GM10266 (cell line): ENCODE measurements at regions not wholly inside any gene's neighbourhood (a gene's known extent, or its start where the extent isn't known, plus 50 kb on each side); places are given as distances from the start of the nearest gene placed in this dataset.

Source experiments
- DNase-seq: peaks from one replicate; pipeline ENCODE4 v3.0.0; 2012; ENCODE audit errors: extremely low spot score
- TF ChIP-seq, protein P1 (sequence below): IDR thresholded peaks from 2 replicates; pipeline ENCODE4 v1.5.1; 2012; ENCODE audit warnings: mild to moderate bottlenecking, low read depth; ENCODE audit not compliant: control insufficient read depth, insufficient read depth; ENCODE audit errors: missing control alignments

DNA sequence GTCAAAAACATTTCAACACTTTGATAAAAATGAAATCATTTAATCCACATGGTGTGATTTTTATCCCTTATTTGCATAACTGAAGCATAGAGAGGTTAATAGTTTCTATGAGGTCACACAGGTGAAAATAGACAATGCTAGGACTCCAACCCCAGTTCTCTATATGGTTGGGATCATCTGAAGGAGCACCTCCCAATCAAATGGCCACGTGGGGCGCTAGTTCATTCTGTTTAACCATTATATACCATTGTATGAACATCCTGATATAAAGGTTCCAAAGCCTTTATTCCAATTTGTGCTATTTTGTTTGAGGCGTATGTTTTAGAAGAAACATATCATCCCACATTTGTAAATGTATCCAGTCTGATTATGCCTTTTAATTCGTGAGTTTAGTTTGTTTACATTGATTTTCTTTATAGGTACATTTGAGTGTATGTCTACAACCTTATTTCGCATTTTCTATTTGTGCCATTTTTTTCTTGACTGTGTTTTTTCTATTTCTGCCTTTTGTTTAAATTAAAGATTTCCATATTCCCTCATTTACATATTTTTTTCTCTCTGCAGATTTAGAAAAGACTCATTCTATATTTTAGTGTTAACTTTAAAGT lies 1092.0 kb downstream of the MAT2B start:
- TF ChIP-seq, protein P1, sequence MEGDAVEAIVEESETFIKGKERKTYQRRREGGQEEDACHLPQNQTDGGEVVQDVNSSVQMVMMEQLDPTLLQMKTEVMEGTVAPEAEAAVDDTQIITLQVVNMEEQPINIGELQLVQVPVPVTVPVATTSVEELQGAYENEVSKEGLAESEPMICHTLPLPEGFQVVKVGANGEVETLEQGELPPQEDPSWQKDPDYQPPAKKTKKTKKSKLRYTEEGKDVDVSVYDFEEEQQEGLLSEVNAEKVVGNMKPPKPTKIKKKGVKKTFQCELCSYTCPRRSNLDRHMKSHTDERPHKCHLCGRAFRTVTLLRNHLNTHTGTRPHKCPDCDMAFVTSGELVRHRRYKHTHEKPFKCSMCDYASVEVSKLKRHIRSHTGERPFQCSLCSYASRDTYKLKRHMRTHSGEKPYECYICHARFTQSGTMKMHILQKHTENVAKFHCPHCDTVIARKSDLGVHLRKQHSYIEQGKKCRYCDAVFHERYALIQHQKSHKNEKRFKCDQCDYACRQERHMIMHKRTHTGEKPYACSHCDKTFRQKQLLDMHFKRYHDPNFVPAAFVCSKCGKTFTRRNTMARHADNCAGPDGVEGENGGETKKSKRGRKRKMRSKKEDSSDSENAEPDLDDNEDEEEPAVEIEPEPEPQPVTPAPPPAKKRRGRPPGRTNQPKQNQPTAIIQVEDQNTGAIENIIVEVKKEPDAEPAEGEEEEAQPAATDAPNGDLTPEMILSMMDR = peak; percentile 54
- peak; percentile 12 for DNase-seq

DNA sequence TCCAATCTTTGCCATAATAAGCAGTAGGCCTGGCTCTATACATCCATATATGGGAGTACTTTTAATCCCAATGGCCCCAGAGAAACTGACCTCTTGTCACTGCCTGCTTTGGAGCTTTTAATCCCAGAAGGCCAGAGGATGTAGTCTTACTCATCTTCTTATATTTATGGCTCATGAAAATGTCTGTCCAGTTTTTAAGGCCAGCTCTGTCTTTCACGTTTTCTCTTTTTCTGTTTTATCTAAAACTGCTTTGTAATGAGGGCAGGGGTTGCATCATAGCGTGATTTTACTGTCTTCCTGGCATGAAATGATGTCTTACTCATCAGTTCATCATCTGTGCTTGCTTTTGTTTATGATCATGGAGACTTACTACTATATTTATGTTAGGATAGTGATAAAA lies 1094.9 kb downstream of the MAT2B start:
- DNase-seq = no peak
- TF ChIP-seq, protein P1 = no peak

DNA sequence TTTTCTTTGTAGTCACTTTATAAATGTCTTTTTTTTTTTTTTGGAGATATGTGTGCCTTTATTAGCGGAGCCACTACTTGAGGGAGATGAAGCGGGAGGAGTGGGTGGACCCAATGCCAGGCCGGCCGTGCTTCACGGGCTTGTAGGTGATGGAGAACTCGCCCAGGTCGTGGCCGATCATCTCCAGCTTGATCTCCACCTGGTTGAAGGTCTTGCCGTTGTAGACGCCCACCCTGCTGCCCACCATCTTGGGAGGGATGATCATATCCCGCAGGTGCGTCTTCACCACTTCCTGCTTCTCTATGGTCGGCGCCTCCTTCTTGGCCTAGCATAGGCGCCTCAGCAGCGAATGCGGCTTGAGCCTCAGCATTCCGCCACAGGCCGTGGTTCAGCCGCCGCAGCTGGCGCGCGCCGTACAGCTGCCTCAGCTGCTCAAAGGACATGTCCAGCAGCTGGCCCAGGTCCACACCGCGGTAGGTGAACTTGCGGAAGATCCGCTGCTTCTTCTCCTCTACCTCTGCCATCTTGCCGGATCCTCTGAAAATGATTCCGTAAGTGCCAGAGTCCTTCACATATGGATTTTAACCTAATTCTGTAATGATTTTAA lies 1095.6 kb downstream of the MAT2B start:
- TF ChIP-seq, protein P1 = no peak
- DNase-seq = no peak

DNA sequence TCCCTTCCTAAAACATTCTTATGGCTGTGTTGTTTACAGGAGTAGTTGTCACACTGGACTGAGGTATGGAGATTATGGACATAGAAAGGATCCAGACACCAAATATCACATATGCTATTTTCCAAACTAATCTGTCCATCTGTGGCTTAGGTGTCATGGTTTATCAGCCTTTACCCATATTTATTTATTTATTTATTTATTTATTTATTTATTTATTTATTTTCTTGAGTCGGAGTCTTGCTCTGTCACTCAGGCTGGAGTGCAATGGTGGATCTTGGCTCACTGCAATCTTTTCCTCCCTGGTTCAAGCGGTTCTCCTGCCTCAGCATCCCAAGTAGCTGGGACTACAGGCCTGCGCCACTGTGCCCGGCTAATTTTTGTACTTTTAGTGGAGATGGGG lies 1103.1 kb downstream of the MAT2B start:
- TF ChIP-seq, protein P1 = no peak

DNA sequence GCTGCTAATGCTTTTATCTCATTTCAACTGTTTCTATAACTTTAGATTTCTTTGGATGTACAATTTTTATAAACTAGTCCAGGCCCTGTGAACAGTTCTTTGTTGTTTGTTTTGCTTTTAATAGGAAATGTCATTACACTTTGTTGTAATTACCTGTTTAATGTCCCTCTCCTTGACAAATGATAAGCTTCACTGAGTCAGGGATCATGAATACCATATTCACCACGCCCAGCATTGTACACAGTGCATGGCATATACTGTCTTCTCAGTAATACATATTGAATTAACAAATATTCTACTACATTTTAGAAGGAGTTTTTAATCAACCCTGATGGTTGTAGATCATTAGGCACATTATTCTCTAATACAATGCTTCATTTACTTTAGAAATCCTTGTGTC lies 1105.0 kb downstream of the MAT2B start:
- TF ChIP-seq, protein P1 = no peak
- DNase-seq = no peak

More for the DNA sequence above, 1103.1 kb downstream of the MAT2B start:
- DNase-seq = no peak

DNA sequence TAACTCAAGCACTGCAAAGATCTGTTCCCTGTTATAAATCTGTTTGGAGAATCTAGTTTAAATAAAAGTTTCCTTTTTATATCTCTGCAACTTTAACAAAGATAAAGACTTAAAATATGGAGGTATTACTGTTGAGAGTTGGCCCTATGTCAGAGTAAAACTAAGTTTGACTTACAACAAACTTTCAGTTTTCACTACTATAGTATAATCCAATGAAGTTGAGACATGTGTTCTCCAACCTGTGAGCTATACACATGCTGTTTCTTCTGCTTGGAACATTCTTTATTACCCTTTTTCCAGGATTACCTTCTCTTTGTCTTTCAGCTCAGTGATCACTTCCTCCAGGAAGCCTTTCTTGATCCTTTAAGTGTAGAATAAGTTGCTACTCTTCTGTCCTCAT lies 1109.3 kb downstream of the MAT2B start:
- TF ChIP-seq, protein P1 = no peak

DNA sequence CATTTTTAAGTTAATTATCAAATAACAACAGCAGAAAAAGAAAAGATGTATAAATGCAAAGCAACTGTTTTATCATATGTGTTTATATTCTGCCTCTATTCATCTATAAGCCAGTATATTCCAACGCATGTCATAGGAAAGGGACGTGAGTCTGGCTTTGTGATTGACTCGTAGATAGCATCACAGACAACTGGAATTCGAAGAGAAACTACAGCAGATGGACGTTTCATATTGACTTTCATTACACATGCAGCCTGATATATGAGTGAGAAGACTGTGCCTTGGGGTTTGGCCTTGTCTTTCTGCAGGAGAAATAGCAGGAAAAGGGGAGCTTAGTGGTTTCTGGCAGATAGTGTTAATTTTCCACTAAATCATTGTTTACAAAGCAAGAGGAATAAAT lies 1111.9 kb downstream of the MAT2B start:
- TF ChIP-seq, protein P1 = no peak
- DNase-seq = no peak

More for the DNA sequence above, 1109.3 kb downstream of the MAT2B start:
- no peak for DNase-seq
